HCT116 (cell line): ENCODE measurements at regions not wholly inside any gene's neighbourhood (a gene's known extent, or its start where the extent isn't known, plus 50 kb on each side); places are given as distances from the start of the nearest gene placed in this dataset.

ENCODE experiments used
- ATAC-seq: fragments of 200-7000 bp; cut with Tn5 transposase; 2 replicates; pipeline ENCODE4 v1.9.1; 2020; ENCODE audit warnings: mild to moderate bottlenecking, moderate library complexity
- BruUV-seq: library from RNA; stranded (reverse); fragments of 400-500 nt; replicated peaks from 2 replicates; lab custom pipeline; 2021; lab: Mats Ljungman, UMichigan
- CTCF ChIA-PET: fragments of 300-600 bp; sonication (Branson Sonifier 250); formaldehyde crosslinking; loops from one replicate; lab custom pipeline; 2021; ENCODE audit warnings: antibody characterized with exemption; lab: Charles Lee
- POLR2A ChIA-PET: fragments of 300-600, 350-600 bp; sonication (Branson Sonifier 250); formaldehyde crosslinking; loops from one replicate; lab custom pipeline; 2021; ENCODE audit warnings: antibody characterized with exemption; lab: Charles Lee
- RAD21 ChIA-PET, 2 experiments: fragments of 300-600 bp; sonication (Branson Sonifier 250); formaldehyde crosslinking; loops; one replicate each; lab custom pipeline; 2023; ENCODE audit warnings: low total read pairs in 2 of 2; ENCODE audit not compliant: uncharacterized antibody in 2 of 2, unreplicated experiment in 2 of 2, low non-redundant PET in 1 of 2; lab: Charles Lee
- DNase-seq: peaks from one replicate; pipeline ENCODE4 v3.0.0-alpha.2; 2010; ENCODE audit warnings: low read depth, low spot score
- H2AFZ ChIP-seq: fragments of 200-600 bp; shearing (Covaris generic), sonication (generic); 2 replicates; pipeline ENCODE4 v1.6.1; 2017; ENCODE audit warnings: low read depth, mixed run types, mixed read lengths, antibody characterized with exemption, low read length; ENCODE audit not compliant: poor library complexity, severe bottlenecking
- H3K27ac ChIP-seq: 2 replicates; pipeline ENCODE4 v1.5.1; 2012; ENCODE audit warnings: low read depth, low read length
- H3K27me3 ChIP-seq: fragments of 200-600 bp; sonication (generic); 2 replicates; pipeline ENCODE4 v1.6.1; 2016; ENCODE audit warnings: mixed run types, low read length, mixed read lengths; ENCODE audit not compliant: insufficient read depth
- H3K36me3 ChIP-seq, 2 experiments: fragments of 200-500 bp in 1 of 2; fragments of 200-600 bp in 1 of 2; sonication (Bioruptor generic) in 1 of 2; sonication (generic) in 1 of 2; 2 replicates each; pipeline versions ENCODE4 v1.5.1 to v1.6.1; 2014 to 2016; ENCODE audit warnings: low read length in 2 of 2, inconsistent platforms in 1 of 2, mixed read lengths in 1 of 2, mixed run types in 1 of 2; ENCODE audit not compliant: insufficient read depth in 2 of 2, control insufficient read depth in 1 of 2
- H3K4me1 ChIP-seq, 2 experiments: fragments of 200-600 bp in 1 of 2; sonication (generic) in 1 of 2; 2 replicates each; pipeline versions ENCODE4 v1.5.1 to v1.6.1; 2012 to 2017; ENCODE audit warnings: low read length in 2 of 2, inconsistent platforms in 1 of 2, mild to moderate bottlenecking in 1 of 2, mixed read lengths in 1 of 2, mixed run types in 1 of 2, moderate library complexity in 1 of 2; ENCODE audit not compliant: insufficient read depth in 2 of 2, control insufficient read depth in 1 of 2
- H3K4me2 ChIP-seq: fragments of 200-600 bp; sonication (generic); 2 replicates; pipeline ENCODE4 v1.6.1; 2017; ENCODE audit warnings: mixed run types, low read length, mixed read lengths
- H3K4me3 ChIP-seq, 2 experiments: fragments of 200-600 bp in 1 of 2; sonication (generic) in 1 of 2; replicated peaks in 1 of 2; 2 replicates each; pipeline ENCODE4 v1.5.1; 2011 to 2016; ENCODE audit warnings: low read length in 2 of 2, control low read depth in 1 of 2, low read depth in 1 of 2, mild to moderate bottlenecking in 1 of 2, mixed read lengths in 1 of 2, mixed run types in 1 of 2
- H3K79me2 ChIP-seq: fragments of 200-600 bp; sonication (generic); 2 replicates; pipeline ENCODE4 v1.6.1; 2017; ENCODE audit warnings: mild to moderate bottlenecking, mixed run types, low read length, moderate library complexity, mixed read lengths; ENCODE audit not compliant: insufficient read depth
- H3K9ac ChIP-seq: fragments of 200-600 bp; sonication (generic); 2 replicates; pipeline ENCODE4 v1.6.1; 2016; ENCODE audit warnings: low read length, mixed read lengths
- H3K9me2 ChIP-seq: fragments of 200-600 bp; sonication (generic), shearing (Covaris generic); 2 replicates; pipeline ENCODE4 v1.6.1; 2017; ENCODE audit warnings: mixed run types, mild to moderate bottlenecking, moderate library complexity; ENCODE audit not compliant: insufficient read depth
- H3K9me3 ChIP-seq, 2 experiments: fragments of 200-500 bp in 1 of 2; fragments of 200-600 bp in 1 of 2; sonication (Bioruptor generic) in 1 of 2; sonication (generic) in 1 of 2; 2 replicates each; pipeline ENCODE4 v1.6.1; 2014 to 2017; ENCODE audit warnings: low read length in 2 of 2, mixed read lengths in 2 of 2, inconsistent platforms in 1 of 2, low read depth in 1 of 2, mild to moderate bottlenecking in 1 of 2, mixed run types in 1 of 2, moderate library complexity in 1 of 2; ENCODE audit not compliant: control insufficient read depth in 1 of 2, insufficient read depth in 1 of 2
- H4K20me1 ChIP-seq: fragments of 200-600 bp; sonication (generic), shearing (Covaris generic); 2 replicates; pipeline ENCODE4 v1.6.1; 2017; ENCODE audit warnings: mixed run types, mild to moderate bottlenecking, moderate library complexity; ENCODE audit not compliant: insufficient read depth
- ATF3 ChIP-seq: IDR thresholded peaks from 2 replicates; pipeline ENCODE4 v1.6.1; 2012
- CBX3 ChIP-seq: IDR thresholded peaks from 2 replicates; pipeline ENCODE4 v1.6.1; 2012; ENCODE audit warnings: low read depth
- EZH2phosphoT487 ChIP-seq: fragments of 200-600 bp; IDR thresholded peaks from 2 replicates; pipeline ENCODE4 v1.6.1; 2018; ENCODE audit warnings: antibody characterized with exemption, borderline replicate concordance
- JUND ChIP-seq: IDR thresholded peaks from 2 replicates; pipeline ENCODE4 v1.6.1; 2012
- MAX ChIP-seq: IDR thresholded peaks from 2 replicates; pipeline ENCODE4 v1.6.1; 2012
- POLR2A ChIP-seq: IDR thresholded peaks from 2 replicates; pipeline ENCODE4 v1.7.0; 2011; ENCODE audit warnings: borderline replicate concordance; ENCODE audit not compliant: insufficient read depth, insufficient read length; ENCODE audit errors: extremely low read depth
- POLR2AphosphoS5 ChIP-seq: IDR thresholded peaks from 2 replicates; pipeline ENCODE4 v1.6.1; 2011; ENCODE audit warnings: mild to moderate bottlenecking, low read depth, low read length, moderate library complexity
- SIN3A ChIP-seq: IDR thresholded peaks from 2 replicates; pipeline ENCODE4 v1.6.1; 2012; ENCODE audit warnings: low read depth
- SP1 ChIP-seq: IDR thresholded peaks from 2 replicates; pipeline ENCODE4 v1.6.1; 2012; ENCODE audit warnings: low read depth
- YY1 ChIP-seq: IDR thresholded peaks from 2 replicates; pipeline ENCODE4 v1.6.1; 2011; ENCODE audit warnings: low read length, low read depth, moderate library complexity, mild to moderate bottlenecking; ENCODE audit not compliant: insufficient replicate concordance; ENCODE audit errors: extremely low read depth
- ZBTB33 ChIP-seq: IDR thresholded peaks from 2 replicates; pipeline ENCODE4 v1.6.1; 2011; ENCODE audit warnings: mild to moderate bottlenecking, low read length, moderate library complexity; ENCODE audit not compliant: insufficient replicate concordance; ENCODE audit errors: extremely low read depth
- intact Hi-C: fragments of 100-400 bp; cut with micrococcal nuclease; formaldehyde crosslinking; loops from 2 replicates; pipeline ENCODE4 v1.10.0; 2022

- no peak for TF ChIP-seq MAX
- TF ChIP-seq SIN3A, result no peak
- no peak for TF ChIP-seq CBX3
- no peak for TF ChIP-seq POLR2A
Observed at GRCh38 chr5:21219251-21219650, 1231.3 kb upstream of the CDH18 start (continued).

GRCh38 chr5:21212026-21212425, 1224.0 kb upstream of the CDH18 start:
- BruUV-seq, result no TSS peak
- Histone ChIP-seq H2AFZ (no peak overlapping the region), H3K9me3 (peaks cover 16 to 28% of the 10 kb centered on the region in 2 experiments; a peak in 2 of 4 replicates), H3K9me2 (no peaks in the 10 kb centered on the region), H3K4me2 (no peak overlapping the region), H3K4me3 (no peak overlapping the region), H3K27me3 (no peaks in the 10 kb centered on the region), H3K4me1 (no peaks in the 10 kb centered on the region), H4K20me1 (no peaks in the 10 kb centered on the region), H3K9ac (no peak overlapping the region), H3K36me3 (no peaks in the 10 kb centered on the region), H3K27ac (no peak overlapping the region), H3K79me2 (no peaks in the 10 kb centered on the region)
- ChIA-PET CTCF (no interaction called here), POLR2A (no interaction called here), RAD21 (no interaction called here)
- DNase-seq (no peak), ATAC-seq (no peak)
- intact Hi-C loops, result no loop called here
- TF ChIP-seq JUND (no peak), YY1 (no peak), SP1 (no peak), POLR2AphosphoS5 (no peak), ATF3 (no peak), CBX3 (no peak), EZH2phosphoT487 (no peak), ZBTB33 (no peak)
